ENCODE measurements at regions not wholly inside any gene's neighbourhood (a gene's known extent, or its start where the extent isn't known, plus 50 kb on each side); places are given as distances from the start of the nearest gene placed in this dataset.

DNA sequence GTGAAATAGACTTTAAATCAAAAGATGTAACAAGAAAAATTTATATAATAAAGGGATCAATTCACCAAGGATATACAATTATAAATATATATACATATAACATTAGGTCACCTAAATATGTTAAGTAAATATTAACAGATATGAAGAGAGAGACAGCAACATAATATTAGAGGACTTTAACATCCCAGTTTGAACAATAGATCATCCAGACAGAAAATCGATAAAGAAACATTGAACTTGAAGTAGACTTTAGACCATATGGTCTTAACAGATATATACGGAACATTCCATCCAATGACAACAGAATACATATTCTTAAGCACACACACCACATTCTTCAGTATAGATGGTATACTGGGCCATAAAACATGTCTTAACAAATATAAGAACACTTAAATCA, 649.6 kb upstream of the SETBP1 start:
- DNase-seq (ENCODE audit: insufficient read length) (no peak), FAIRE-seq (no peak)
- TF ChIP-seq TAF1 (IDR thresholded peaks at IDR 0.05; ENCODE audit: borderline replicate concordance, low read depth, low read length) = no peak
- TF ChIP-seq POLR2A (IDR thresholded peaks at IDR 0.05; ENCODE audit: low read depth, low read length) = no peak

DNA sequence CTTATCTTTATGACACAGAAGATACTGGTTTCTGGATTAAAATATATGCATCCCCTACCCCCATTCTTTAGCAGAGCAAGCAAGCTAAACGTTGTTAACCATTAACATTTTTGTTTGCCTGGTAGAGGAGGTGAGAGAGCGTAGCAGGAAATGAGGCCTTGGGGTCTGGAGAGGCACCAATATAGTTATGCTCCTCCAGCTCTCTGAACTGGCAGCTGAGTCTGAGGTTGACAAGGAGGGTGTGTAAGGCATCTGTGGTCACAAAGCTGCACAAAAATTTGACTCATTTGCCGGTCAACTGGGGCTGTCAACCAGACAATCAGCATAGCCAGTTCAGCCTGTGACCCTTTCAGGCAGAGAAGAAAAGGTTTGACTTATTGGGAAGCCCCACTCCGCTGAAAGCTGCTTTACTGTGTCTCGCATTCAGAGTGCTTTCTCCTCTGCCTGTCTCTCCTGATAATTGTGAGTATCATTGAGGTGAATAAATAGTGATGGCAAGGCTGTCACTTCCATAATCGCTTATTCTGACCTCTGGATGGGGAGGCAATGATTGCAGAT, 647.5 kb upstream of the SETBP1 start:
- no peak for TF ChIP-seq POLR2AphosphoS5 (IDR thresholded peaks at IDR 0.05; ENCODE audit: low read depth, low read length)
- TF ChIP-seq POLR2A (IDR thresholded peaks at IDR 0.05; ENCODE audit: low read depth, low read length) = no peak
- no peak for TF ChIP-seq TAF1 (IDR thresholded peaks at IDR 0.05; ENCODE audit: borderline replicate concordance, low read depth, low read length)
- DNase-seq (ENCODE audit: insufficient read length) = no peak
- no peak for FAIRE-seq

DNA sequence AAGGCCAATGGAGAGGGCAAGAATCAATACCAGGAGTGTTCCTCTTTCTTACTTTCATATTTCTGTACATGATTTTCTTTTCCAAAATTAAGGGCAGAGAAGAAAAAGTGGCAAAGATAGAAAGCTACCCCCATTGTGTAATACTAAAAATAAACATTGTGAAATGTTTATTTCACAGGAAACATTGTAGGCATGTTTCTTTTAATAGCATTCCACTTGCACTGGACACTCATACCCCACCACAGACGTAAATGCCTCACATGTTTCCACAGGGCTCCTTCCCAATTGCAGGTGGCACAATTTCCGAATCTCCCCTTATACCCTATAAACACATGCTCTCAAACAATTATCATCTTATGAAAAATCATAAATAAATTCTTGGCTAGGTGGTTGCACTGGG, 645.1 kb upstream of the SETBP1 start:
- TF ChIP-seq TAF1 (IDR thresholded peaks at IDR 0.05; ENCODE audit: borderline replicate concordance, low read depth, low read length) (no peak), POLR2A (IDR thresholded peaks at IDR 0.05; ENCODE audit: low read depth, low read length) (no peak), POLR2AphosphoS5 (IDR thresholded peaks at IDR 0.05; ENCODE audit: low read depth, low read length) (no peak)
- DNase-seq (ENCODE audit: insufficient read length) = no peak
- no peak for FAIRE-seq

DNA sequence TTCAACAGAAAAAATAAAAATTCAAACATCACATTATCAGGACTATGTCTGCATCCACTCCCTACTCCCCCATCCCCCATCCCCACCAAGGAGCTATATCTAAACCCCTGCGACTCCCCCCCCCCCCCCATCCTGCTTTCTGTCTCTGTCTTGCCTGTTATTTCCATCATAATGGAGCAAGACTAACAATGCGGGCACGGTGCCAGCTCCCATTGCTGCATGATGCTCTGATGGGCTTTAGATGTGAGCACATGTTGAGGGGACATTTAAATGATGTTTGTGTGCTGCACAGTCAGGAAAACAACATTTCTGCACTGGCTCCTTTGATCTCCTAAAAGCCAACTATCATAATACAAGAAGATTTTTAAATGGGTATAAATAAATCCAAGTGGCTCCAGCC, 644.2 kb upstream of the SETBP1 start:
- no peak for FAIRE-seq
- DNase-seq (ENCODE audit: insufficient read length) = no peak
- TF ChIP-seq POLR2AphosphoS5 (IDR thresholded peaks at IDR 0.05; ENCODE audit: low read depth, low read length) (no peak), POLR2A (IDR thresholded peaks at IDR 0.05; ENCODE audit: low read depth, low read length) (no peak), TAF1 (IDR thresholded peaks at IDR 0.05; ENCODE audit: borderline replicate concordance, low read depth, low read length) (no peak)

DNA sequence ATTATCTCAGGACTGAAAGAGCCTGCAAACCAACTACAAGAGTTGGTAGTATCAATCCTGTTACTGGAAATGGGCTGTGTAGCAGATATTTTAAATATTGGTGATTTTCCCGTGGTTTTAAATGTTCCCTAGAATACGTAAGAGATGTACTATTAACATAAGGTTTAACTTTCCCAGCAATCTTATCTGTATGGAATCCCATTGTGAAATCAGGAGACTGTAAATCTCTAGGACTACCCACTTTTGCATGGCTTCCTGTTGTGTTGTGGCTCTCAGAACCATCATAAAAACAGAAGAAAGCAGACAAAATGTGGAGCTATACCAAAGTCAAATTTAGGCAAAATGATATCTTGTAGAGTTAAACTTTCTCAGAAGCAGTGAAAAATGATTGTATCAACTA, 641.5 kb upstream of the SETBP1 start:
- TF ChIP-seq TAF1 (IDR thresholded peaks at IDR 0.05; ENCODE audit: borderline replicate concordance, low read depth, low read length) = no peak
- TF ChIP-seq POLR2A (IDR thresholded peaks at IDR 0.05; ENCODE audit: low read depth, low read length) = no peak
- no peak for TF ChIP-seq POLR2AphosphoS5 (IDR thresholded peaks at IDR 0.05; ENCODE audit: low read depth, low read length)
- FAIRE-seq (no peak), DNase-seq (ENCODE audit: insufficient read length) (no peak)

DNA sequence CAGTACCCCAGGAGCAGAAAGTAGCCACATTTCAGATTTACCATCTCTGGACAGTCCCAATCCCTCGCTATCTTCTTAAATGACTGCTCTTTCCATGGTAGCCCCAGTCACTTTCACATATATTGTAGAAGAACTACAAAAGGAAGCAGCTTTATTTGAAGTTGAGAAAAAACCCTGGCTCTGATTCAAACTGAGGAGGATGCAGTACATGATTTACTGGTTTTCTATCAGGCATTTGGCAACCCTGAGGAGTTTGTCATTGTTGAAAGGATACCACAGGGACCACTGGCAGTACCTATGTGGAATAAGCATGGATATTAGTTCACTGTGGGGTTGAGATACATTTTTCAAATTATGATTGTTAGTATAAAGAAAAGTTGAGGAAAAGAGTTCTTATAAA, 640.9 kb upstream of the SETBP1 start:
- FAIRE-seq = no peak

DNA sequence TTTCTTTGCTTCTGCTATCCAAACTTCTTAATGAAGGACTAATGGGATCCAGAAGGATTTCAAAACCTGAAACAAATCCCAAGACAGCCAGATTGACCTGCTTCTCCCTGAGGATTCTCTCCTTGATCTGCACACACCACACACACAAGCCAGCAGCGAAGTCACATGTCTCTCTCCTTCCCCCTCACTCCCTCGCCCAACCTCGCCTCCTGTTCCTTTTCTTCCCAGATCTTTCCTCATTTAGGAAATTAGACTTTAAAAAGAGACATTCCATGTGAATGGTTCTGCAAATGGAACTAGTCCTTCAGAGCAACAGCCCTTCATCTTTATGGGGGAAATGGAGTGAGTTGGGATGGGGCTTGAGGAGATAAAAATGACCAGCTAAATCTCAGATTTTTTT, 639.1 kb upstream of the SETBP1 start:
- DNase-seq (ENCODE audit: insufficient read length) (no peak), FAIRE-seq (no peak)
- TF ChIP-seq POLR2AphosphoS5 (IDR thresholded peaks at IDR 0.05; ENCODE audit: low read depth, low read length) (no peak), POLR2A (IDR thresholded peaks at IDR 0.05; ENCODE audit: low read depth, low read length) (no peak), TAF1 (IDR thresholded peaks at IDR 0.05; ENCODE audit: borderline replicate concordance, low read depth, low read length) (no peak)

More for the DNA sequence above, 640.9 kb upstream of the SETBP1 start:
- no peak for DNase-seq (ENCODE audit: insufficient read length)
- TF ChIP-seq POLR2A (IDR thresholded peaks at IDR 0.05; ENCODE audit: low read depth, low read length) (no peak), TAF1 (IDR thresholded peaks at IDR 0.05; ENCODE audit: borderline replicate concordance, low read depth, low read length) (no peak), POLR2AphosphoS5 (IDR thresholded peaks at IDR 0.05; ENCODE audit: low read depth, low read length) (no peak)

DNA sequence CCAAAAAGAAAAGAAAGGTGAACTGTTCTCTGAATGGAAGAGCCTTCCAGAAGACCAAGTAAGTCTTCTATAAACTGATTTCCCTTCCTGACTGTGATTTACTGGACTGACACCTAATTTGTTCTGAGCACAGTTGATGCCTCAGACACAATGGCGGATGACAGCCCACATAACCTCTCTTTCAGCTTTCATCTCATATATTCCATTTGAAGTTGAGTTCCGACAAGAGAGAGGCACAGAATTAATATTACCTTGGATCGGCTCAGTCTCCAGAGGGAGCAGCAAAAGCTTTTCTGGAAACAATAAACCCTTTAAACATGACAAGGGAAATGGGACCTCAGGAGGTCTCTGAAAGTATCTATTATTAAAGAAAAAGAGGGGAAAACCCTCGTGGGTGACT, 638.7 kb upstream of the SETBP1 start:
- no peak for TF ChIP-seq POLR2A (IDR thresholded peaks at IDR 0.05; ENCODE audit: low read depth, low read length)
- TF ChIP-seq TAF1 (IDR thresholded peaks at IDR 0.05; ENCODE audit: borderline replicate concordance, low read depth, low read length) = no peak
- no peak for TF ChIP-seq POLR2AphosphoS5 (IDR thresholded peaks at IDR 0.05; ENCODE audit: low read depth, low read length)
- DNase-seq (ENCODE audit: insufficient read length) = no peak
- no peak for FAIRE-seq

DNA sequence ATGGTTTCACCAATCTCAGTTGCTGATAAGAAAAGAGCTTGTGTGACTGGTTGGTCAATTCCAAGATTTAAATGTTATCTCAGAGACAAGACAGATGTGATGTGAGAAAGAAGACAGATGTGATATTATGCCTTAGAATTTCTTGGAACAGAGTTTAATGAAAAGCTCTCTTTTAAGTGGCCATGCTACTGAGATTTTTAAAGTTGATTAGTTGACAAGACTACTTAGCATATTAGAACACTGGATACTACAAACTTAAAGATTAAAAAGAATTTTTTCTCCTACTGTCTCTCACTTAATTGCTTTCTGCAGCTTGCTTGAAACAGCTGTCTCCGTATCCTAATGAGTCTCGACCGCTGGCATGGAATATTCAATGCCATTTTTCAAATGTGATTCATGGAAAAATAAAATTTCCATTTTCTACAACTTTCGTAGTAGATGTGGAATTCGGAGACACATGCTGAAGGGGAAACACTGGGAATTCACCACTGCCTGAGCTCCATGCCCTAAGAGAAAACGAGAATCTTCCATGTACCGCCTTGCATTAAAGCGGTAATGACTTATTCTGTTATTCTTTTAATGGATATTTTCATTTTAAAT, 634.2 kb upstream of the SETBP1 start:
- TF ChIP-seq TAF1 (IDR thresholded peaks at IDR 0.05; ENCODE audit: borderline replicate concordance, low read depth, low read length) (no peak), POLR2AphosphoS5 (IDR thresholded peaks at IDR 0.05; ENCODE audit: low read depth, low read length) (no peak), POLR2A (IDR thresholded peaks at IDR 0.05; ENCODE audit: low read depth, low read length) (no peak)
- no peak for DNase-seq (ENCODE audit: insufficient read length)
- no peak for FAIRE-seq

DNA sequence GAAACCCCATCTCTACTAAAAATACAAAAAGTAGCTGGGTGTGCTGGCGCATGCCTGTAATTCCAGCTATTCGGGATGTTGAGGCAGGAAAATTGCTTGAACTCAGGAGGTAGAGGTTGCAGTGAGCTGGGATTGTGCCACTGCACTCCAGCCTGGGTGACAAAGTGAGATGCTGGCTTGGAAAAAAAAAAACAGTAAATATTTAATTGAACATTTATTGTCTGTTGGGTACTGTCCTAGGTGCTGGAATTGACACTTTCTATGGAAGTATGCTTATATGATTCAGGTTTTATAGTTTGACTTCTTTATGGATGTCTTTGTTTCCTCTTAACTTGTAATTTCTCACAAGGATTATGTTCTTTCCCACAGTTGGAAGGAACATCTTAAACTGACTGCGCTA, 633.1 kb upstream of the SETBP1 start:
- FAIRE-seq = no peak
- no peak for DNase-seq (ENCODE audit: insufficient read length)
- no peak for TF ChIP-seq TAF1 (IDR thresholded peaks at IDR 0.05; ENCODE audit: borderline replicate concordance, low read depth, low read length)

DNA sequence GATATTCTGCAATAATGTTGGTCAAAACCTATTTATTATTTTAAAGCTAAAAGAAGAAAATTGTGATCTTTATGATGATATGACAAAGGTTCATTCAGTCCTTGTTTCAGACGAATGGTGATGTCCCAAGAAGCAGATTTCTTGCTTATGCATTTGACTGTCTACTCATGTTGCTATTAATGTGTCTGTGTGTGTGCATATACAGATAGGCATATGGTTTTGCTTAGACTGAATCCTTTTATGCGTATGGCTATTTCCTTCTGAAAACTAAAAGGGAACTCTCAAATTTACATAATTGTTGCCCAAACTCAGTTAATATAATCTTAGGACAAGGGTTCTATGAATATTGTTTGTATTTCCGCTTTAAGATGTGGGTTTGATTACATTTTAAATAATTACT, 632.3 kb upstream of the SETBP1 start:
- FAIRE-seq (no peak), DNase-seq (ENCODE audit: insufficient read length) (no peak)
- TF ChIP-seq TAF1 (IDR thresholded peaks at IDR 0.05; ENCODE audit: borderline replicate concordance, low read depth, low read length) = no peak
- no peak for TF ChIP-seq POLR2AphosphoS5 (IDR thresholded peaks at IDR 0.05; ENCODE audit: low read depth, low read length)
- no peak for TF ChIP-seq POLR2A (IDR thresholded peaks at IDR 0.05; ENCODE audit: low read depth, low read length)

DNA sequence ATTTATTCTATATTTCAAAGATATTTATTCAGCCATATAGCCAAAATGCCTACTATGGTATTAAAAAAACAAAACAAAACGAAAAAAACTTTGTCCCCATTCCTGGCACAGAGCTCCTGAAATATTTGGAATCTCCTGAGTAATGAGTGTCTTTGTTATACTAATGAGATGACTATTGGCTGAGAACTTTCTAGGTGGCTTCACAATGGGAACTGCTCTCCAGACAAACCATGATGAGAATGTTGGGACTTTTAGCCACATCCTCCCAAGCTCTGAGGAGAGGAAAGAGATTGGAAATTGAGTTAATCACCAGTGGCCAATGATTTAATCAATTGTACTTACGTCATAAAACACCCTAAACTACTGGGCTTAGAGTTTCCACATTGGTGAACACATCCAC, 631.8 kb upstream of the SETBP1 start:
- no peak for TF ChIP-seq POLR2AphosphoS5 (IDR thresholded peaks at IDR 0.05; ENCODE audit: low read depth, low read length)
- TF ChIP-seq POLR2A (IDR thresholded peaks at IDR 0.05; ENCODE audit: low read depth, low read length) = no peak
- TF ChIP-seq TAF1 (IDR thresholded peaks at IDR 0.05; ENCODE audit: borderline replicate concordance, low read depth, low read length) = no peak
- no peak for DNase-seq (ENCODE audit: insufficient read length)
- no peak for FAIRE-seq

DNA sequence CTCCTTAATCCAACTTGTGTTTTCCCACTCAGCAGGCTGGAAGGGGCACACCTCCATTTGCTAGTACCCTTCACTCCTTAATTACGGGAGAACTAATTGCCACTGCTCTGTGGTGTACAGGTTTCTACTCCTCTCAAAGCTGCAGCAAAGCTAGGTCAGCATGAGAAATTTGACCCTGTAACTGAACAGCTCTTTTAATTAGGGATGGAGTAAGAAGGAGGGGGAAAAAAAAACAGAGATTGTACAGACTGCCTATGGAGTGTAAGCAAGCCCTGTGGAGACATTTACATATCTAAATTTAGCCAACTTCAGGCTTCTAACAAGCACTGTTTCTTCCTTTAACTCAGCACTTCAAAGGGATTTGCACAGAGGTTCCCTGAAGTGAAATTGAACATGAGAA, 629.7 kb upstream of the SETBP1 start:
- TF ChIP-seq POLR2AphosphoS5 (IDR thresholded peaks at IDR 0.05; ENCODE audit: low read depth, low read length) = no peak
- TF ChIP-seq POLR2A (IDR thresholded peaks at IDR 0.05; ENCODE audit: low read depth, low read length) = no peak
- no peak for TF ChIP-seq TAF1 (IDR thresholded peaks at IDR 0.05; ENCODE audit: borderline replicate concordance, low read depth, low read length)
- DNase-seq (ENCODE audit: insufficient read length) (no peak), FAIRE-seq (no peak)
